ENCODE measurements at regions not wholly inside any gene's neighbourhood (a gene's known extent, or its start where the extent isn't known, plus 50 kb on each side); places are given as distances from the start of the nearest gene placed in this dataset.

- no peak for TF ChIP-seq CTCF (IDR thresholded peaks at IDR 0.05)
- TF ChIP-seq POLR2A (IDR thresholded peaks at IDR 0.05), result no peak
Measured at GRCh38 chr1:199669916-199670315, 357.6 kb upstream of the NR5A2 start.

Data from thyroid gland (tissue), 4 donors.